BLaER1 (cell line): ENCODE measurements at regions not wholly inside any gene's neighbourhood (a gene's known extent, or its start where the extent isn't known, plus 50 kb on each side); places are given as distances from the start of the nearest gene placed in this dataset.
"Not testable (repeated sequence)": the region's sequence is repeated elsewhere in the genome, so short reads cannot be mapped to it uniquely, and the experiment has no call there.

ENCODE experiments used
- H3K27ac ChIP-seq: shearing (Covaris generic); formaldehyde crosslinking; 2 replicates; pipeline ENCODE4 v1.8.1; 2022
- H3K27me3 ChIP-seq: shearing (Covaris generic); formaldehyde crosslinking; 2 replicates; pipeline ENCODE4 v1.8.1; 2022
- H3K36me3 ChIP-seq: shearing (Covaris generic); formaldehyde crosslinking; 2 replicates; pipeline ENCODE4 v1.8.1; 2022
- H3K4me1 ChIP-seq: shearing (Covaris generic); formaldehyde crosslinking; 2 replicates; pipeline ENCODE4 v1.8.1; 2022
- H3K4me2 ChIP-seq: shearing (Covaris generic); formaldehyde crosslinking; 2 replicates; pipeline ENCODE4 v1.8.1; 2022
- H3K4me3 ChIP-seq: shearing (Covaris generic); formaldehyde crosslinking; 2 replicates; pipeline ENCODE4 v1.8.1; 2022
- H3K9ac ChIP-seq: shearing (Covaris generic); formaldehyde crosslinking; 2 replicates; pipeline ENCODE4 v1.8.1; 2022
- H3K9me3 ChIP-seq: shearing (Covaris generic); formaldehyde crosslinking; 2 replicates; pipeline ENCODE4 v1.8.1; 2022
- H4K20me1 ChIP-seq: shearing (Covaris generic); formaldehyde crosslinking; 2 replicates; pipeline ENCODE4 v1.8.1; 2022
- Cebpa-rat ChIP-seq: shearing (Covaris generic); IDR thresholded peaks from 2 replicates; pipeline ENCODE4 v1.8.1; 2022

- no peak overlapping the region for H3K4me2 ChIP-seq
- no peaks in the 10 kb centered on the region for H3K36me3 ChIP-seq
- H3K4me3 ChIP-seq: no peak overlapping the region
- no peaks in the 10 kb centered on the region for H3K9me3 ChIP-seq
- peaks cover 6% of the 10 kb centered on the region; the same call in 1 of the 2 replicates for H3K4me1 ChIP-seq
- H3K27me3 ChIP-seq: no peaks in the 10 kb centered on the region
- no peak overlapping the region for H3K27ac ChIP-seq
- H4K20me1 ChIP-seq: no peaks in the 10 kb centered on the region
- no peak overlapping the region for H3K9ac ChIP-seq
- no peak for TF ChIP-seq Cebpa-rat
These were observed 127.1 kb upstream of the PTPRZ1 start for GRCh38 chr7:121745856-121746255.

GRCh38 chr7:121744877-121745276 lies 128.1 kb upstream of the PTPRZ1 start:
- H3K27me3 ChIP-seq: no peaks in the 10 kb centered on the region

GRCh38 chr7:121744319-121744718 lies 128.6 kb upstream of the PTPRZ1 start:
- H3K4me3 ChIP-seq: no peak overlapping the region
- H3K36me3 ChIP-seq: no peaks in the 10 kb centered on the region
- peaks cover 6% of the 10 kb centered on the region; the same call in 1 of the 2 replicates for H3K4me1 ChIP-seq
- TF ChIP-seq Cebpa-rat: no peak
- no peak overlapping the region for H3K4me2 ChIP-seq
- H3K9me3 ChIP-seq: no peaks in the 10 kb centered on the region
- H3K27me3 ChIP-seq: no peaks in the 10 kb centered on the region
- no peak overlapping the region for H3K9ac ChIP-seq
- H4K20me1 ChIP-seq: no peaks in the 10 kb centered on the region
- H3K27ac ChIP-seq: no peak overlapping the region

More at GRCh38 chr7:121744877-121745276, 128.1 kb upstream of the PTPRZ1 start:
- no peak overlapping the region for H3K4me2 ChIP-seq
- peaks cover 6% of the 10 kb centered on the region; the same call in 1 of the 2 replicates for H3K4me1 ChIP-seq
- no peak overlapping the region for H3K9ac ChIP-seq
- H3K9me3 ChIP-seq: no peaks in the 10 kb centered on the region
- no peaks in the 10 kb centered on the region for H3K36me3 ChIP-seq
- no peak overlapping the region for H3K27ac ChIP-seq
- no peak overlapping the region for H3K4me3 ChIP-seq
- no peaks in the 10 kb centered on the region for H4K20me1 ChIP-seq
- no peak for TF ChIP-seq Cebpa-rat

GRCh38 chr7:121741896-121742295 lies 131.1 kb upstream of the PTPRZ1 start:
- H3K36me3 ChIP-seq: no peaks in the 10 kb centered on the region
- TF ChIP-seq Cebpa-rat: no peak
- no peak overlapping the region for H3K4me3 ChIP-seq
- H3K4me1 ChIP-seq: peaks cover 6% of the 10 kb centered on the region; the same call in 1 of the 2 replicates
- no peak overlapping the region for H3K4me2 ChIP-seq
- H3K27ac ChIP-seq: no peak overlapping the region
- H3K9ac ChIP-seq: no peak overlapping the region
- H3K27me3 ChIP-seq: no peaks in the 10 kb centered on the region
- no peaks in the 10 kb centered on the region for H4K20me1 ChIP-seq
- no peaks in the 10 kb centered on the region for H3K9me3 ChIP-seq

- Histone ChIP-seq H3K4me2 (no peak overlapping the region), H3K36me3 (no peaks in the 10 kb centered on the region), H3K4me3 (no peak overlapping the region), H3K4me1 (no peaks in the 10 kb centered on the region), H3K9ac (no peak overlapping the region), H3K9me3 (no peaks in the 10 kb centered on the region), H3K27ac (no peak overlapping the region), H4K20me1 (no peaks in the 10 kb centered on the region), H3K27me3 (no peaks in the 10 kb centered on the region)
- TF ChIP-seq Cebpa-rat: no peak
These were observed 133.5 kb upstream of the PTPRZ1 start for GRCh38 chr7:121739465-121739864.

- Histone ChIP-seq H3K9me3 (peaks cover 26% of the 10 kb centered on the region), H3K27ac (no peak overlapping the region), H3K4me1 (no peaks in the 10 kb centered on the region), H3K4me3 (no peak overlapping the region), H3K27me3 (no peaks in the 10 kb centered on the region), H3K9ac (no peak overlapping the region), H3K36me3 (no peaks in the 10 kb centered on the region), H4K20me1 (no peaks in the 10 kb centered on the region), H3K4me2 (no peak overlapping the region)
- TF ChIP-seq Cebpa-rat: no peak
These were observed 142.1 kb upstream of the PTPRZ1 start for GRCh38 chr7:121730869-121731268.

- H3K4me1 ChIP-seq: no peaks in the 10 kb centered on the region
- no peaks in the 10 kb centered on the region for H4K20me1 ChIP-seq
- H3K9ac ChIP-seq: no peak overlapping the region
- no peaks in the 10 kb centered on the region for H3K9me3 ChIP-seq
- no peaks in the 10 kb centered on the region for H3K27me3 ChIP-seq
- H3K27ac ChIP-seq: no peak overlapping the region
- H3K4me2 ChIP-seq: no peak overlapping the region
- no peak overlapping the region for H3K4me3 ChIP-seq
- no peaks in the 10 kb centered on the region for H3K36me3 ChIP-seq
- no peak for TF ChIP-seq Cebpa-rat
These were observed 158.2 kb upstream of the PTPRZ1 start for GRCh38 chr7:121714559-121715303.

- not testable (repeated sequence) for H3K27me3 ChIP-seq, H3K4me1 ChIP-seq, H3K9me3 ChIP-seq, H3K36me3 ChIP-seq, H3K27ac ChIP-seq, H4K20me1 ChIP-seq, H3K9ac ChIP-seq, H3K4me2 ChIP-seq, H3K4me3 ChIP-seq
These were observed 160.0 kb upstream of the PTPRZ1 start for GRCh38 chr7:121712961-121713360.

- H3K9me3 ChIP-seq: no peaks in the 10 kb centered on the region
- TF ChIP-seq Cebpa-rat: no peak
- H3K36me3 ChIP-seq: no peaks in the 10 kb centered on the region
- no peaks in the 10 kb centered on the region for H4K20me1 ChIP-seq
- H3K9ac ChIP-seq: no peak overlapping the region
- no peaks in the 10 kb centered on the region for H3K4me1 ChIP-seq
- H3K4me3 ChIP-seq: no peak overlapping the region
- H3K27me3 ChIP-seq: no peaks in the 10 kb centered on the region
- H3K27ac ChIP-seq: no peak overlapping the region
- H3K4me2 ChIP-seq: no peak overlapping the region
These were observed 175.1 kb upstream of the PTPRZ1 start for GRCh38 chr7:121697731-121698316.

DNA sequence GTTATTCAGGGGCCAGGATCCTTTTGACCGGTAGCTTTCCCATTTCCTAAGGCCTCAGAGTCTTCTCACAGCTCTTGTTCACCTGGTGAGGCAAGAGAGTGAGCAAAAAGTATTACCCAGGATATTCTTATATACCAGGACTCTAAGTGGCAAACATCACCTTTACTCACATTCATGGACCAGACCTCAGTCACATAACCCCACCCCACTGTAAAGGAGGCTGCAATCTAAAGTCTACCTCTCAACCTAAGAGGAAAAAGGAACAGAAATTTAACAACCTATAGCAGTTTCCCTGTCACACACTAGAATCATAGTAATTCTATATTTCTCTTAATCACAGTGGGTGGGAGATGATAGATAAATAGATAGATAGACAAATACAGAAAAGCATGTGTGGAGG lies 176.0 kb upstream of the PTPRZ1 start:
- H4K20me1 ChIP-seq: no peaks in the 10 kb centered on the region

More for the DNA sequence above, 176.0 kb upstream of the PTPRZ1 start:
- no peak overlapping the region for H3K27ac ChIP-seq
- no peaks in the 10 kb centered on the region for H3K4me1 ChIP-seq
- no peak overlapping the region for H3K9ac ChIP-seq
- no peaks in the 10 kb centered on the region for H3K9me3 ChIP-seq
- no peak overlapping the region for H3K4me2 ChIP-seq
- no peaks in the 10 kb centered on the region for H3K27me3 ChIP-seq
- TF ChIP-seq Cebpa-rat: no peak
- no peak overlapping the region for H3K4me3 ChIP-seq
- H3K36me3 ChIP-seq: no peaks in the 10 kb centered on the region
